ENCODE measurements at regions not wholly inside any gene's neighbourhood (a gene's known extent, or its start where the extent isn't known, plus 50 kb on each side); places are given as distances from the start of the nearest gene placed in this dataset.
A peak's percentile ranks its signal among the peaks of the same experiment; 100 is the strongest.
"Not testable (repeated sequence)": the region's sequence is repeated elsewhere in the genome, so short reads cannot be mapped to it uniquely, and the experiment has no call there.

- DNase-seq = not testable (repeated sequence)
Measured at GRCh38 chr4:189734648-189735267, 205.9 kb upstream of the FRG1 start.

GRCh38 chr4:189736656-189737055 is 204.0 kb upstream of the FRG1 start:
- DNase-seq = not testable (repeated sequence)

DNA sequence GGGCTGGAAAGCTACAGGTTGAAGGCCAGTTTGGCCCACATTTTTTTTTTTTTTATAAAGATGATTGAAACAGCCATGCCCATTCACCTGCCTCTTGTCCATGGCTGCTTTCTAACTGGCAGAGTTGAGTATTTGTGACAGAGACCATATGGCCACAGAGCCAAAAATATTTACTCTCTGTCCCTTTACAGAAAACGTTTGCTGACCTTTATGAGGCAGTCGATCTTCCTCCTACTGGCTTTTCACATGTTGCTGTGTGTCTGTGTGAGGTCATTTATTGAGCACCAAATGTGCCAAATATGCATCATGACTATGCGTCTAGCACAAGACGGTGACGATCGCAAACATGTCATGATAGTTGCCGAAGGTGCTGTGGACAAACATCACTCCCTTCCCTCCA is 200.6 kb upstream of the FRG1 start:
- not testable (repeated sequence) for DNase-seq

GRCh38 chr4:189740873-189741272 is 199.8 kb upstream of the FRG1 start:
- DNase-seq = no peak

DNA sequence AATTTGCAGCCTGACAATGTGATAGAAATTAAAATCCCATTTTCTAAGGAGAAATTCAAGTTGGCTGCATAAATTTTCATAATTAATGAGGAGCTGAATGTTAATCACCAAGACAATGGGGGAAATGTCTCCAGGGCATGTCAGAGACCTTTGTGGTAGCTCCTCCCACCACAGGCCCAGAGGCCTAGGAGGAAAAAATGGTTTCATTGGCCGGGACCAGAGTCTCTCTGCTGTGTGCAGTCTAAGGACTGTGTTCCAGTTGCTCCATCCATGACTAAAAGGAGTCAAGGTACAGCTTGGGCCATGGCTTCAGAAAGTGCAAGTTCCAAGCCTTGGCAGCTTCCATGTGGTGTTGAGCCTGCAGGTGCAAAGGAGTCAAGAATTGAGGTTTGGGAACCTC is 187.6 kb upstream of the FRG1 start:
- not testable (repeated sequence) for DNase-seq

- DNase-seq = no peak
Measured at GRCh38 chr4:189763583-189763982, 177.1 kb upstream of the FRG1 start.

DNA sequence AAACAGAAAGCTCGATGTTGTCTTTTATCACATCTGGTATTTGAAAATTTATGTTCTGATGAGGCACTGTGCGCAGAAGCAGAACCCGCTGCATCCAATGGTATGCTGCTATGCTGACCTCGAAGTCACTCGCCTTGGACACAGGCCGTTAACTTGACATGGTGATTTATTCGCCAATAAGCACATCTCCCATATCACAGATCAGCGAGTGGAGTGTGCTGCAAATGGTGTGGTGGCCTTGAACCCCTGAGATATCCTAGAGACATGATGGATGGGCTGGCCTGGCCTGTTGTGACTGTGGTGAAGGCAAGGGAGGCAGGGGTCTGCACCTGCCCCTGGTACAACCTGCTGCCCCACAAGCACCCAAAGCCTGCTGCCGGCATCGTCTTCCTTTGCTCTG is 175.4 kb upstream of the FRG1 start:
- no peak for DNase-seq

DNA sequence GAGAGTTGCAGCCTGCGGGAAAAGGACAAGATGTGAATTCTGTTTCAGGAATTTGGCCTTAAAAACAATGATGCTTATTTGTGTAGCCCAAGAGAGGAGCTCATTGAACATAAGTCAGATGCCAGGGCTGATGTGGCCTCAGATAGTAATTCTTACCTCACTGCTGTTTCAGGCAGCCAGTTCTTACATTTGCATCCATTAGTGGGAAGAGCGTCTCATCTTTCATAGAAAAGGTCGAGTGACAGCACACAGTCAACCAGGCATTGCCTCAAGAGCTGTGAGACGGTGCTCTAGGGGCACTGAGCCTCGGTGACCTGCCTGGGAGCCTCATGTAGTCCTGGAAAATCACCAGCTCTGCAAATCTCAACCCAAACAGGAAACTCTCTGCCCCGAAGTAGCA is 174.9 kb upstream of the FRG1 start:
- no peak for DNase-seq

- no peak for DNase-seq
Measured at GRCh38 chr4:189767941-189768340, 172.7 kb upstream of the FRG1 start.

DNA sequence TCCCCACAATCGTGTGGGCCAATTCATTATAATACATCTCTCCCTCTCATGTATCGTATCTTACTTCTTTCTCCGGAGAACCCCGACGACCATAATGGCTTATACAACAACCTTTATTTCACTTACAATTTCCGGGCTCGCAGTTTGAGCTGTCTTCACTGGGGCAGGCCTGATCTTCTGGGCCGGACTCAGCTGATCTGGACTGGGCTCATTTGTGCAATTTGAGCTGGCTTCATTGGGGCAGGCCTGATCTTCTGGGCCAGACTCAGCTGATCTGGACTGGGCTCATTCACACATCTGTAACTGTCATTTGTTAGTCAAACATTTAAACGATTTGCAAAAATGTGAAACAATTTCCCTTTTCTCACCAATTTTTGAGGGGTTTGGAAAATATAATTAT is 171.5 kb upstream of the FRG1 start:
- no peak for DNase-seq

DNA sequence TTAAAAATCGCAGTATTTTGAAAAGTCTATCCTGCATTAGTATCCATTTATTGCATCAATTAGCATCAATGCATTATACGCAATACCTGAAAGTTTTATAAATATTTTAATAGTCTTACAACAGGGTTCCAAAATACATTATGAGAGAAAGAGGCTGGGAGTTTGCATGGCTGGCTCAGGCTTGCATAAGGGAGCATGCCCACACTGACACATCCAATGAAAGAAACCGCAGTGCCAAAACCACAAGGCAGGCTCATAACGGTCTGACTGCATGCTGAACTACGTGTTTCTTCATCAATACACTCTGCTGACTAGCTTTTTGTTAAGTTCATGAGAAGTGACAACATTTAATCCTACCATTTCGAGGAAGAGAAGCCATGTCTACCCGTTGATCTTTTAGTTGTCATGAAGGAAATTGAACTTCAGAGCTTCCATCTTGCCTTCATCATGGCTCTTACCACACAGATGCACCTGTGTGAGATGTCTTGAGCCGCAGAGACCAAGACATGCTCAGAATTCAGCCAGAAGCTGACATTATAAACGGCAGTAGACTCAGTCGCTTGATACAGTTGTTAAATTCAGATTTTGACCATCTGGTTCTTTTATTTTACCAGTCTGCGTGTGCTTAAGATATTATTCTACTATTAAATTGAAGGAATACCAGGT is 168.8 kb upstream of the FRG1 start:
- no peak for DNase-seq

DNA sequence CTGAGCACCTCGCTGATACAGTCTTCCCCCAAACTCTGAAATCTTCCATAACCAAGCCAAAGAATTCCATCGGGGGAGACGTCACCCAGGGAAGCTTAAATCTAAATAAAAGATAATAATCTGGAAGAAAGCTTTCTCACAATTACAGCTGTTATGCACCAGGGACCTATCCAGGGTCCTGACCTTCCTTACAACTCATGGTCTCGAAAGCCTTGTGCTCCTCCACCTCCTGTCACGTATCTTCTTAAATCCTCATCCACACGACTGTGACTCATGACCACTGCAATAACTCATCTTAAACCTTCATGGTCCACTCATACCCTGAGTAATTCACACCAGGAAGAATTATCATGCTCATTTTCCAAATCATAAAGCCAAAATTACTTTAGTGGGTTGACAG is 166.8 kb upstream of the FRG1 start:
- no peak for DNase-seq

GRCh38 chr4:189779281-189779980 is 161.2 kb upstream of the FRG1 start:
- no peak for DNase-seq

- no peak for DNase-seq
Measured at GRCh38 chr4:189780391-189780790, 160.3 kb upstream of the FRG1 start.

- DNase-seq = no peak
Measured at GRCh38 chr4:189784651-189785050, 156.0 kb upstream of the FRG1 start.

DNA sequence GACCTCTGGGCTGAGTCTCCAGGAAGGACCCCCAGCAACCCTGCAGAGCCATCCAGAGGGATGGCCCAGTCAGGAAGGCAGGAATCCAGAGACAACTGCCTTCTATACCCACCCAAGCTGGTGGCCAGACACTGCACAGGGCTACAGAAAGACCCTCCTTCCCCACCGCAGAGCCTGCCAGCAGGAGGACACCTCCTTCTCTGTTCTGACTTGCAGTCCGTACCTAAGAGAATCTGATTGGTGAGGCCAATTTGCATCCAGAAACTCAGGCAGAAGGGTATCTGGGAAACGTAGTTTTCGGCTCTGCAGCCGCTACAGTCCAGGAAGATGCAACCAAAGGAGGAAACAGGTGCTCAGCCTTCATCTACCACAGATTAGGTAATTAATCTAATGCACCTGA is 155.4 kb upstream of the FRG1 start:
- DNase-seq = no peak

DNA sequence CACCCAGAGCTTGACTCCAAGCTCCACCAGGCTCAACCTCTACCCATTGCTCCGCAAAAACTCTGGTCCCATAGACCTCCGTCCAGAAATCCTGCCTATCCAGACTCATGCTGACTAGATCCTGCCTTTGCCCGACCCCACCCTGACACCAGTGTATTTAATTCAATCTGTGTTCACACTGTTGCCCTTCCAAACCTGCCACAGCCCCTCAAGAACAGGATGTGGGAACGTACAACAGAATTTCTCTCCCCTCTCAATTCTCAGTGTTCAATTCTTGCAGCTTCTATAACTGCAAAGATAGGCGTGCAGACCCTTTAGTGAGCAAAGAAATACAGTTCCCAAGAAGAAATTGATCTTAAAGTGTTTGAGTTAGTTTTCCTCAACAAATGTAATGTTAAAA is 154.2 kb upstream of the FRG1 start:
- no peak for DNase-seq

- DNase-seq = no peak
Measured at GRCh38 chr4:189787216-189788031, 153.2 kb upstream of the FRG1 start.

DNA sequence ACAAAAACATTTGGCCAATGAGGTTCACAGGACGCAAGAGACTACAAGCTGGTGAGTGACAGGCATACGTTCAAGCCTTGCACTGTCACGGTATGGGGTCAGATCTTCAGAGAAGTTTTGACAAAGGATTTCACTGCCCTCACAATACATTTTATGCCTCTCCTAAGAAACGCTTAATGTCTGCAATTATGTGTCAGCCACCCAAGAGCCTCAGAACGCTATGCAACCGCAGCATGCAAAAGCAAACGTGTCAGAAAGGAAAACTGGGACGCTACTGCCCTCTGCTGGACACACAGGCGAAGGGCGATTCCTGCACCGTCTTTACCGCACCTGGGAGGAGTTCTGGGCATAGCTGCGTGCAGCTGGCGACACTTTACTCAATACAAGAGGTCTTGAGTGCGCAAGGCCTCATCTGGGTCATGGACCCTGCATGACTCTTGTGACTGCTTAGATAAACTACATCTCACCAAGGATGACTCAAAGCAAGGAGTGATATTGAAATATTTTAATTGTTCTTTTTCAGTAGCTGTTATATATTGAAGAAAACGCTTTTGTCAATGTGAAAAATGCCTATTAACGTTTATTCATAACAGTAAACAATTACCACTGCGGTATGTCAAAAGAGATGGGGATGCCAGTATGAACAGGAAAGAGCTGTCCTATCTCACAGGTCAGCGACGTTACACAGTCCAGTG is 147.6 kb upstream of the FRG1 start:
- peak; percentile 19 for DNase-seq

DNA sequence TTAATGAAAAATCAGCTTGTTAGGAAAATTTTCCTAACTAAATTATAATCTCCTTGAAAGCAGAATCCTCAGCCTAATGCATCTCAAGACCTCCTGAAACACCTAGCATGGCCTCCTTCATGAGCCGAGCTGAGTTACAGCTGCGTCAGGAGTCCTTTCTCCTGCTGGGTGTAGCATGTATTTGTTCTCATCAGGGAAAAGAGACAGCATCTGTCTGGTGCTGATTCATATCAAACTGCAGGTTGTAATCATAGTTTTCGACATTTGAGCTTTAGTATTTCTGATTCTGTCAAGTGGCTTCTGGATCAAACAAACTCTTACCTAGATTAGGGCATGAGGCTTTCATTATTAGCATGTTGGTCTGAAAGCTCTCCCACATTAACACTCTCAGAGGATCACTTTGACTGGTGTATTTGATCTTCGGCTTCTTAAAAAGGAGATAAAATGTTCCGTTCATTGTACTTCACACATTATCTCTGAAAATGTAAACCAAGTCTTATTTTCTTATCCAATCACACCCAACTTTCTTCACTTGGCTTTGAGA is 140.1 kb upstream of the FRG1 start:
- no peak for DNase-seq

- no peak for DNase-seq
Measured at GRCh38 chr4:189802884-189803283, 137.8 kb upstream of the FRG1 start.

DNA sequence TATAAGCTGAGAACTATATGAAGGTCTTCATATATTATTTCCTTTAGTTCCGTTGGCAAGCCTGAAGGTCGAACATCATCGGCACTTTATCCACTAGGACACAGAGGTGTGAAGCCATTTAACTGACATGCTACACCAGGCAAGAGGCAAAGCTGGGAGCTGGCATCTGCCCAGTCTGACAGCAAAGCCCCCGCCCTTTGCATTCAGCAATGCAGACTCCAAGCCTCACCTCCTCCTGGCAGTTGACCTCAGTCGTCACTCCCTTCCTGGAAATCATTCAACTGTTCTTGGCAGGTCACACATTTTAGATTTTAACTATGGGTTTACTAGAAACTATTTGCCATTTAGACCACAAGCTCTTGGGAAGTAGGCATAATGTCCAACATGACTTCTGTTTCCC is 135.8 kb upstream of the FRG1 start:
- no peak for DNase-seq

DNA sequence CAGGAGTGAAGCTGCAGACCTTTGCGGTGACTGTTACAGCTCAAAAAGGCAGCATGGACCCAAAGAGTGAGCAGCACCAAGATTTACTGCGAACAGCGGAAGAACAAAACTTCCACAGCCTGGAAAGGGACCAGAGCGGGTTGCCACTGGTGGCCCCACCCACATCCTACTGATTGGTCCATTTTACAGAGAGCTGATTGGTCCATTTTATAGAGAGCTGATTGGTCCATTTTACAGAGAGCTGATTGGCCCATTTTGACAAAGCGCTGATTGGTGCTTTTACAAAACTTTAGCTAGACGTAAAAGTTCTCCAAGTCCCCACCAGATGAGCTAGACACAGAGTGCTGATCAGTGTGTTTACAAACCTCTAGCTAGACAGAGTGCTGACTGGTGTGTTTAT is 134.2 kb upstream of the FRG1 start:
- DNase-seq = no peak
